ENCODE measurements at regions not wholly inside any gene's neighbourhood (a gene's known extent, or its start where the extent isn't known, plus 50 kb on each side); places are given as distances from the start of the nearest gene placed in this dataset.

DNA sequence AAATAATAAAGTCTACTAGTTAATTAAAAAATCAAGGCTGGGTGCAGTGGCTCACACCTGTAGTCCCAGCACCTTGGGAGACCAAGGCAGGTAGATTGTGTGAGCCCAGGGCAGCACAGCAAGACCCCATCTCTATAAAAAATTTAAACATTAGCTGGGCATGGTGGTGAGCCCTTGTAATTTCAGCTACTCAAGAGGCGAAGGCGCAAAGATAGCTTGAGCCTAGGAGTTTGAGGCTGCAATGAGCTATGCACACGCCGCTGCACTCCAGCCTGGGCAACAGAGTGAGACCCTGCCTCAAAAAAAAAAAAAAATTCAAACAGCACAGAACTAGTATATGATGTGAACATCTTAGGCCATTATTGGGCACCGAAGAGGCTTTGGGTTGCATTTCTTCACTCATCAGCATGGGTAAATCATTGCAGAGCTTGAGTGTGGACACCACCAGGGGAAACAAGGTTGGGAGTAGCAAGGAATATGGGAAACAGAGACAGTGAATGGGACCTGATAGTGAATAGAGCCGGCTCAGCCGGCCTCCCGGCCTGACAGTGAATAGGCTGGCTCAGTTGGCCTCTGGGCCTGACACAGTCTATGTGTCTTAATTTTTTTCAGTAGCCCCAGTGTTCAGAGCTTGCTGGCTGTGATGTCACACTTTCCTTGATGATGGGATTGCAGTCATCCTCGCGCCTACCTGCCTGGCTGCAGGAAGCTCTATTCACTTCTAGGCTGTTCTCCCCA, 89.1 kb upstream of the ERRFI1 start:
- DNase-seq (ENCODE audit: low spot score), result no peak

DNA sequence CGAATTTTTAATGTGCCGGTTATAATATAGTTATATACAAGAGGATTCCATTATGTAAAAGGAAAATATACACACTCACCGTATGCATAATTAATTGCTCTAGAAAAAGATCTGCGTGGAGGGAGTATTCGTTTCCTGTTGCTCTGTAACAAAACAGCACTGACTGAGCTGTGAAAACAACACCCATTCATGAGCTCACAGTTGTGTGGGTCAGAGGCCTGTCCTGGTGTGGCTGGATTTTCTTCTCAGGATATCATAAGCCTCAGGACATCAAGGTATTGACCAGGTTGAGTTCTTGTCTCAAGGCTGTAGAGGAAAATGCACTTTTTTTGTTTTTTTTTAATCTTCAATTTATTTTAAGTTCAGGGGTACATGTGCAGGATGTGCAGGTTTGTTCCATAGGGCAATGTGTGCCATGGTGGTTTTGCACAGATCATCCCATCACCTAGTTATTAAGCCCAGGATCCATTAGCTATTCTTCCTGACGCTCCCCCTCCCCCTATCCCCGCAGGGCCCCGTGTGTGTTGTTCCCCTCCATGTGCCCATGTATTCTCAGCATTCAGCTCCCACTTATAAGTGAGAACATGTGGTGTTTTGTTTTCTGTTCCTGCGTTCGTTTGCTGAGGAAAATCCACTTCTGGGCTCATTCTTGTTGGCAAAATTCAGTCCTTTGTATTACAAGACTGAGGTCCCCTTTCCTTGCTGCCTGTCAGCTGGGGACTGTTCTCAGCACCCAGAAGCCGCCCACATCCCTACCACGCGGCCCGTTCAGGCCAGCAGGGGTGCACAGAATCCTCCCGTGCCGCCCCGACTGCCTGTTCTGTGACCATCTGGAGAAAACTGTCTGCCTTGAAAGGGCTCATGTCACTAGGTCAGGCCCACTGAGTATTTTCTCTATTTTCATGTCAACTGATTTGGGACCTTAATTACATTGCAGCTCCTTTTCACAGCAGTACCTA, 87.4 kb upstream of the ERRFI1 start:
- peak; percentile 19 for DNase-seq (ENCODE audit: low spot score)

DNA sequence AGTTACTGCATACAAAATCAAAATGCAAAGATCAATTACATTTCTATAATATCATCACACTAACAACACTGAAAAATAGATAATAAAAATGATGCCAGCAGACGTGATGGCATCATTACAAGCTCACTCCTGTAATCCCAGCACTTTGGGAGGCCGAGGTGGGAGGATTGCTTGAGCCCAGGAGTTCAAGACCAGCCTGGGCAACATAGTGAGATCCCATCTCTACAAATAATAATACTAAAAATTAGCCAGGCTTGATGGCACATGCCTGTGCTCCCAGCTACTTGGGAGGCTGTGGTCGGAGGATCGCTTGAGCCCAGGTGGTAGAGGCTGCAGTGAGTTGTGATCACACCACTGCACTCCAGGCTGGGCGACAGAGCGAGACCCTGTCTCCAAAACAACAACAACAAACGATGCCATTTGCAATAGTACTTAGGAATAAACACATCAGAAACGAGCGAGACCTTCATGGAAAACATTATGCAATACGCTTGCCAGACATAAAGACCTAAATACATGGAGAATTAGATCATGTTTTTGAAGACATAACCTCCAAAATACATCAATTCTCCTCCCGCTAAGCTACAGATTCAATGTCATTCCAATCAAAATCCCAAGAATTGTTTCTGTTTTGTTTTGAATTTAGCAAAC, 86.6 kb upstream of the ERRFI1 start:
- no peak for DNase-seq (ENCODE audit: low spot score)

DNA sequence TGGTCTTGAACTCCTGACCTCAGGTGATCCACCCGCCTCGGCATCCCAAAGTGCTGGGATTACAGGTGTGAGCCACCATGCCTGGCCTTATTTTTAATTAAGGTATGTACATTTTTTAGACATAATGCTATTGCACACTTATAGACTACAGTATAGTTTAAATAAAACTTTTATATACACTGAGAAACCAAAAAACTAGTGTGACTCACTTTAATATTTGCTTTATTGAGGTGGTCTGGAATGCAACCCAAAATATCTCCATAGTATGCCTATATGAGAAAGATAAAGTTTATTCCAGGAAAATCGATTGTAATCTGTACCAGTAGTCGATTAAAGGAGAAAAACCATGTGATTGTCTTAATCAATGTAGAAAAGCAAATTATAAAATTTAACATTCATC, 85.5 kb upstream of the ERRFI1 start:
- DNase-seq (ENCODE audit: low spot score), result no peak

DNA sequence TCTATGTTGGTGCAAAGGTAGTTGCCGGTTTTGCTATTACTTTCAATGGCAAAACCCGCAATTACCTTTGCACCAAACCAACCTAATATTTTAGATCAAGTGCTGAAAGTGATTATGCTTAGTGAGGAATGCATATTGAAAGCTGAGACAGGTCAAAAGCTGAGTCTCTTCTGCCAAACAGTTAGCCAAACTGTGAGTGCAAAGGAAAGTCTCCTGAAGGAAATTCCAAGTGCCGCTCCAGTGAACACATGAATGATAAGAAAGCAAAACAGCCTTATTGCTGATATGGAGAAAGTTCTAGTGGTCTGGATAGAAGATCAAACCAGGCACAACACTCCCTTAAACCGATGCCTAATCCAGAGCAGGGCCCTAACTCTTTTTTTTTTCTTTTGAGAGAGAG, 83.1 kb upstream of the ERRFI1 start:
- no peak for DNase-seq (ENCODE audit: low spot score)

GRCh38 chr1:8107897-8108296, 81.8 kb upstream of the ERRFI1 start:
- no peak for DNase-seq (ENCODE audit: low spot score)

DNA sequence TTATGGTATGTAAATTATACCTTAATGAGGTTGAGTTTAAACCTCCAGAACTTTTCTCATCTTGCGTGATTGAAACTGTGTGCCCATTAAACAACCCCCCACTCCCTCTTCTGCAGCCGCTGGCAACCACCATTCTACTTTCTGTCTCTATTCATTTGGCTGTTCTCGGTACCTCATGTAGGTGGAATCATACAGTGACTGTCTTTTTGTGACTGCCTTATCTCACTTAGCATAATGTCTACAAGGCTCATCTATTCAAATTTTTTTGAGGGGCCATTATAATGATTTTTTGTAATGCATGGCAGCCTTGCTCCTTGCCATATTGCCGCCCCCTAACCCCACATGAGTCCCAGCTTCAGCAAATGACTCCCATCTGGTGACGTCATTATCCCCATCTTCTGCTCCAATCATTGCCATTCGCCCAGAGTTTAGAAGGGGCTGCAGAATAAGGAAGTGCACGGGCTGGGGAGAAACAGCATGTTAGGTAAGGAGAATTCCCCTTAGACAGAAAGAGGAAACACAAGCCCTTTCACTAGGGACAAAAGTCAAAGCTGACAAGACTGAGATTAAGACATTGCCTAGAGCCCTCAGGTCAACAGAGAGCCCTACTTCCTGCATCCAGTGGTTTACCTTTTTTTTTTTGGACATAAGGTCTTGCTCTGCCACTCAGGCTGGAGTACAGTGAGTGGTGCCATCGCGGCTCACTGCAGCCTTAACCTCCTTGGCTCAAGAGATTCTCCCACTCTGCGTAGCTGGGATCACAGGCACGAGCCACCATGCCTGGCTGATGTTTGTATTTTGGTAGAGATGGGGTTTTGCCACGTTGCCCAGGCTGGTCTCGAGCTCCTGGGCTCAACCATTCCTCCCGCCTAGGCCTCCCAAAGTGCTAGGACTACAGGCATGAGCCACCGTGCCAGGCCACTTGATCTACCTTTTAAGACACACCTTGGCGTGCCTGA, 78.4 kb upstream of the ERRFI1 start:
- no peak for DNase-seq (ENCODE audit: low spot score)

DNA sequence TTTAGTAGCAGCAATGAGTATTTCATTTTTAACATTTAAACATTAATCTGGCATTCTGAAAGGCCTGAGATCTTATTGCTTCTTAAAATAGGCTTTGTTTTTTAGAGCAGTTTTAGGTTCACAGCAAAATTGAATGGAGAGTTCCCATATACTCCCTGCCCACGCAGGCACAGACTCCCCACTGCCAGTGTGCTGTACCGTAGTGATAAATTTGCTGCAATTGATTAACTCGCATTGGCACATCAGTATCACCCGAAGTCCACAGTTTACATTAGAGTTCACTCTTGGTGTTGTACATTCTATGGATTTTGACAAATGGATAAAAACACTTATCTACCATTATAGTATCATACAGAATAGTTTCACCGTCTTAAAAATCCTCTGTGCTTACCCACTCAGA, 71.8 kb upstream of the ERRFI1 start:
- no peak for DNase-seq (ENCODE audit: low spot score)

DNA sequence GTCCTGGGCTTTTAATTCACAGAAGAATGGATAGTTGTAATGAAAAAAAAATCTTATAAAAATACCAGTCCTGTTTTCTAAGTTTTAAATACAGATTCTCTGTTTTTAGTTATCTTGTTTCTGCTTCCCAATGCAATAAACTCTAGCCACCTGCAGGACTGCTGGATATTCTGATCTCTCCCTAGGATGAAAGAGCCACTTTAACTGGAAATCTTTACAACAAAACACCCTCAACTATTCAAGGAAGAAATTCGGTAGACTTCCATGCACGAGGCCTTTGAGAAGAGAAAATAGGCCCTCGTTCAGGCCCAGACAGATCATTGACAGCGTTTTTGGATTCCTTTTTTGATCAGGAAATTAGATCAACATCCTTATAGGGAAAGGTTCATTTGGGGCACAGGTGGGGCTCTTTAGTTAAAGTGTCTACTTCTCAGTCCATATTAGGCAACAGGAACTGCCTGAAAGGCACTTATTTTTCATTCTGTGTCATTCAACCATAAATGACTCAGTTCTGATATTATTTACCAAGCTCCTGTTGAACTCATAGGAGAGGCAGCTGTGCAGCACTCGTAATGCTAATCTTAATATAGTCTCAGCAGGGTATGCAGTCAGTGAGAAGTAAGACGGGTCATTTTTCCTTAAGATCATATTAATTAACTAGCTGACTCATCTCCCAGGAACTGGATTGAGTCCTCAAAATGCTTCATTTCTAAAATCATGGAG, 71.1 kb upstream of the ERRFI1 start:
- DNase-seq (ENCODE audit: low spot score), result peak; percentile 19

GRCh38 chr1:8096105-8097011, 70.2 kb upstream of the ERRFI1 start:
- DNase-seq (ENCODE audit: low spot score), result peak; percentile 14

- no peak for DNase-seq (ENCODE audit: low spot score)
These were observed 69.5 kb upstream of the ERRFI1 start for GRCh38 chr1:8095584-8095983.

DNA sequence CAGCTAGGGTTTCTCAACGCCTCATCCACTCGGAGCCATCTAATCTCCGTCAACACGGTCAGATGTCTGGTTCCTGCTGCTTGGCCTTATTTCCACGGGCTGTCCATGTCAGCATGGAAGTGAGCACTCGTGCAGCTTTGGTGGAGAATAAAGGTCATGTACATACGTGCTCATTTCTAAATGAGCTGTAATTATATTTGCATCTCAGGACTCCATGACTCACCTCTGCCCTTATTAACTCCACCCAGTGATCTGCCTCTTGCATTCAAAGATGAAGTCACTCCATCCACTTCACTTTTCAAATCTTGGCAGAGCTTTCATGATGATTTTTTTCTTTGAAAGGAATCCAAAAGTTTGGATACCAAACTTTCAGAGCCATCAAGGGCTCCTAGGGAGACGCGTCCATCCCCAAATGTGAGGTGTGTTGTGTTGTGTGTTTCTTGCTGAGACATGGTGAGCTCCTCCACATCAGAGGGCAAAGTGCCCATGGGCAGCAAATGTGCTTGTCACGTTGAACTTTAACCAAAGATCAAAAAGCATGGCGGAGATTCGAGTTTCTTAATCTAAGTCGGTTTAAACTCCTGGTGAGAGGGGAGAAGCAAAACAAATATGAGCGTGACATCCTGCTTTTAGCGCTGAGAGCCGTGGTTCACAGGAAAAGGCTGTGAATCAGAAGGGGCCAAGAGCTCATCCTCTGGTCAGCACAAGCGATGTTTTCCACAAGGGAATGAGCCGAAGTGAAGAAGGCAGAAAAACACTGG, 68.6 kb upstream of the ERRFI1 start:
- no peak for DNase-seq (ENCODE audit: low spot score)

DNA sequence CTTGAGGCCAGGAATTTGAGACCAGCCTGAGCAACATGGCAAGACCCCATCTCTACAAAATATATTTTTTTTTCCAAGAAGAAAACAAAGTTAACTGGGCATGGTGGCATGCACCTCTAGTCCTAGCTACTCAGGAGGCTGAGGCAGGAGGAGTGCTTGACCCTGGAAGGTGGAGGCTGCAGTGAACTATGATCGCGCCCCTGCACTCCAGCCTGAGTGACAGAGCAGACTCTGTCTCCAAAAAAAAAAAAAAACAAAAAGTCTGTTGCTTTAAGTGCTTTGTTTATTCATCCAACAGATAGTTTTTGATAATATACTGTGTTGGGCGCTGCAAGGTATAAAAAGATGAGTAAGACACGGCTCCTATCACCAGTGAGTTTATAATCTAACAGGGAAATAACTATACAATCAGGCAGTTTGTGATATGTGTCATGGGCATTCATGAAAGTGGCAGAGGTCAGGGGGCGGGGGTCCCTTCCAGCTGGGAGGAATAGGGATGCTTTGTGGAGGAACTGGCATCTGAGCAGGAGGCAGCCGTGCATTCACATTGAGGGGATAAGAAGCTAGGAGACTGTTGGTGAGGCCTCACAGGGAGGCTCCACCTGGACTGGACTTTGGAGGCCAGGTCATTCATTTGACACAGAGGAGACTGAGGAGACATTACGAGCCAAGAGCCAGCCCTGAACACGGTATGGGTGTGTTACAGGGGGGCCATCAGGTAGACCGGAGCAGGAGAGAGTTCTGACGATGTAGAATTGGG, 67.3 kb upstream of the ERRFI1 start:
- no peak for DNase-seq (ENCODE audit: low spot score)

DNA sequence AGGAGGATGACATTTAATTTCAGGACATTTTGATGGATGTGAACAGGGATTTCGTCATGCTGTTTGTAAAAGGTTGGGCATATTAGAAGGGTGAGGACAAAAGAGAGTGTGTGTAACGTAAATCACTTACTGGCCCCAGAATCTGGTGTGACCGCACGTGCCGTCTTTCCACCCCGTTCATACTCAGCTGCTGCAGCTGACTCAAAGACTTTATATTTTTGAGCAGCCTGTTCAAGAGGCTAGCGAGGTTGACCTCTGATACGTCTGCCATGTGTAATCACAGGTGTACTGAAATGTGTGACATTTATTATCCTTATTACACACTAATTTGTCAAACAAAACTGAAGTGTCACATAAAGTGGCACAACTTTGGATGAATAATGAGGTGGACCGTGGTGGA, 66.5 kb upstream of the ERRFI1 start:
- DNase-seq (ENCODE audit: low spot score), result no peak

DNA sequence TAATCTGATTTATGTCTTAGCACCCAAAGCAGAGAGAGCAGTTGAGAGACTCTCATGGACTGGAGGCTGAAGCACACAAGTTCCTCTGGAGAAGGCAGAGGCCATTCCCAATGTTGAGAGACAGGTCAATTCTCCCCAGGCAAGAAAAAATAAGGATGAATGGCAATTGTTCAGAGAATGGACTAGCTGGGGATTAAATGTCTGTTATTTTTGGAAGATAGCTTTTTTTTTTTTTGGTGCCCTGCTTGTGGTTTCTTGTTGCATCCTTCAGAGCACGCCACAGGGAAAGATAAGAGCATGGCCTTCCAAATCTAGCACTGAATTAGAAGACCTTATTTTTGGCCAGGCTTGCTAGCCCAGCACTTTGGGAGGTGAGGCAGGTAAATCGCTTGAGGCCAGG, 65.6 kb upstream of the ERRFI1 start:
- DNase-seq (ENCODE audit: low spot score), result no peak

DNA sequence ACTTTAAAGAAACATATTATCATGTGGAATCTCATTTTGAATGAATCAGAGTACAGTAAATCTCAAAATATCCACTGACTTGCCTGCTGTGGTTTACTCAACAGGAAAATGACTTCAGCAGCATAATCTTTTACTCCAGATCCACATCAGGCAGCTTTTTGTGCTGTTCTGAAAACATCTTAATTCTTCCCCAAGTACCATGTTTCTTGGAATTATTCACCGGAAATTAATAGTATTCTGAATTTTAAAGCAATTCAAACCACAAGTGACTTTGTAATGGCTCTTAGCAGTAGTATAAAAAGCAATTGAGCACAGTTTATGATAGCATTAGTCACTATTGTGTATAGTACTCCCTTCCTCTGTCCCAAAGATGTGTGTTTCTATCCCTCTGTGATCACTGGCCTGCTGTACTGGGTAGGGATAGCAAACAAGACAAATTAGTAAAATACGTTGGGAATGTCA, 64.2 kb upstream of the ERRFI1 start:
- no peak for DNase-seq (ENCODE audit: low spot score)

- DNase-seq (ENCODE audit: low spot score), result no peak
These were observed 63.6 kb upstream of the ERRFI1 start for GRCh38 chr1:8089535-8090228.

DNA sequence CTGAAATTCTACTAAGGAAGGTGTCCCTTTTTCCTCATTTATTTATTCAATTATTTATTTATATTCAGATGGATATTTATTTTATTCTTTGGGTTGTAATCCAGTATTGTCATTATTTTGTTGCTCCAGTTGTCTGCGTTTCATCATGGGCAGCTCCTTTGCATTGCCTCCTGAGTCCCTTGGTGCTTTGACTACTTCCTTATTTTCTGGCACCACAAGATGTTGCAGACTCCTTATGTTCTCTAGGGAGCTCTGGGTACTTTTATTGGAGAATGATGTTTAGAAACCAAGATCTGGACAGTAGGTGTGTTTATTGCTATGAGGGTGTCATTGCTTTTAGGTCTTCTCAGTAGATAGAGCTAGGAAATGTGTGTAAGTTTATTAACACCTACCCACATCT, 59.9 kb upstream of the ERRFI1 start:
- no peak for DNase-seq (ENCODE audit: low spot score)

Data from CD4-positive, alpha-beta T cell treated with Interleukin-15 for 4 hours (primary cell).